ENCODE measurements at regions not wholly inside any gene's neighbourhood (a gene's known extent, or its start where the extent isn't known, plus 50 kb on each side); places are given as distances from the start of the nearest gene placed in this dataset.

- no peak for DNase-seq (ENCODE audit: low spot score)
- no peak for TF ChIP-seq CTCF (IDR thresholded peaks at IDR 0.05; ENCODE audit: extremely low read depth, missing control alignments)
Observed at GRCh38 chr2:2947406-2947805, 430.2 kb downstream of the EIPR1 start.

GRCh38 chr2:2942906-2943305 lies 434.7 kb downstream of the EIPR1 start:
- TF ChIP-seq CTCF (IDR thresholded peaks at IDR 0.05; ENCODE audit: extremely low read depth, missing control alignments), result no peak
- no peak for DNase-seq (ENCODE audit: low spot score)

- TF ChIP-seq CTCF (IDR thresholded peaks at IDR 0.05; ENCODE audit: extremely low read depth, missing control alignments), result no peak
- no peak for DNase-seq (ENCODE audit: low spot score)
Observed at GRCh38 chr2:2942225-2942624, 435.4 kb downstream of the EIPR1 start.

GRCh38 chr2:2941205-2941604 lies 436.4 kb downstream of the EIPR1 start:
- no peak for TF ChIP-seq CTCF (IDR thresholded peaks at IDR 0.05; ENCODE audit: extremely low read depth, missing control alignments)
- no peak for DNase-seq (ENCODE audit: low spot score)

GRCh38 chr2:2940702-2941101 lies 436.9 kb downstream of the EIPR1 start:
- no peak for TF ChIP-seq CTCF (IDR thresholded peaks at IDR 0.05; ENCODE audit: extremely low read depth, missing control alignments)
- DNase-seq (ENCODE audit: low spot score), result no peak

- DNase-seq (ENCODE audit: low spot score), result no peak
- TF ChIP-seq CTCF (IDR thresholded peaks at IDR 0.05; ENCODE audit: extremely low read depth, missing control alignments), result no peak
Observed at GRCh38 chr2:2940061-2940460, 437.6 kb downstream of the EIPR1 start.

- no peak for TF ChIP-seq CTCF (IDR thresholded peaks at IDR 0.05; ENCODE audit: extremely low read depth, missing control alignments)
- DNase-seq (ENCODE audit: low spot score), result no peak
Observed at GRCh38 chr2:2939078-2939795, 438.4 kb downstream of the EIPR1 start.
